ENCODE measurements at regions not wholly inside any gene's neighbourhood (a gene's known extent, or its start where the extent isn't known, plus 50 kb on each side); places are given as distances from the start of the nearest gene placed in this dataset.

- ChIA-PET CTCF (interaction anchor here (0.7 to 1.9 kb wide), 3 partner anchors 56 to 616 kb away, joined by 3 to 5 read pairs (median 5); no protein-coding TSS in a partner anchor), POLR2A (interaction anchor here (0.9 to 4.0 kb wide), 8 partner anchors 8 to 279 kb away, joined by 3 to 19 read pairs (median 4); no protein-coding TSS in a partner anchor)
- Mint-ChIP-seq H3K9me3 (ENCODE audit: unreplicated experiment) (peaks cover 7% of the 10 kb centered on the region), H3K27ac (ENCODE audit: low read depth, unreplicated experiment) (no peak overlapping the region), H3K27me3 (ENCODE audit: insufficient read depth, unreplicated experiment) (no peaks in the 10 kb centered on the region), H3K36me3 (ENCODE audit: insufficient read depth, unreplicated experiment) (peaks cover 6% of the 10 kb centered on the region), H3K4me1 (ENCODE audit: insufficient read depth, unreplicated experiment) (peaks cover 25% of the 10 kb centered on the region), H3K4me3 (ENCODE audit: unreplicated experiment) (no peak overlapping the region)
- BruUV-seq (replicated peaks) = no TSS peak
- intact Hi-C loops (cut with micrococcal nuclease) = no loop called here
- no peak for TF ChIP-seq CTCF (IDR thresholded peaks at IDR 0.05; ENCODE audit: unreplicated experiment)
- DNase-seq (ENCODE audit: unreplicated experiment) = peak; percentile 33
Observed at GRCh38 chr12:94046626-94047410, 101.6 kb upstream of the PLXNC1 start.

DNA sequence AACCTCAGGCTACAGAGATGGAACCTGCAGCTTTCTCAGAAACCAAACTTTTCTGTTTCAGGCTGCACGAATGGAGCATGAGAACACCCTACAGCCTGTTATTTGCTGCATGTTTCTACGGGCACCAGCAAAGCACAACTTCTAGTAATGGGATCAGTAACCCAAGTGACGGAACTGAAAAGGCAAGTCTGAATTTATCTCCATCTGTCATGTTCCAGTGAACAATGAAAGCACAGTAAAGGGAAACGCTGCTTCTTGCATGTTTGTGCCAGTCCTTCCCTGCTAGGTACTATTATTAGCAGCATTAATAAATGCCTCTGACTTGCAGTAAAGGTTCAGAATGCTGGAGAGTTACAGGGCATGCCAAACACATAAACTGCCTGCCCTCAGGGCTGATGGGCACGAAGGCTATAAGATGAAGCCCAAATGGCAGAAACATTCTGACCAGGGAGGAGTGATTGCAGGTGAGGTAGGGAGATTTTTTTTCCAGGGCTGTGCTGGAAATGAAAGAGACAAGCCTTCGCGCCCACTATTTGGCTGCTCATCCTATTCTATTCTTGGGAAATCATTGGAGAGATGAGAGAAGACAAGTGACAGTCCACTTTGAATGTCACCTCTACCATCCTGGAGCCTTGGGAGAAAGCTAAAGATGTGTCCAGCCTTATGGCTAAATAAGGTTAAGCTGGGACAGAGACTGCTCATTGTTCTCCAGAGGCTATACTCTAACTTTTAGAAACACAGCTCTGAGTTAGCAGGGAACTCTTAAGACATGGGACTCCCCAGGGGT, 100.4 kb upstream of the PLXNC1 start:
- Mint-ChIP-seq H3K36me3 (ENCODE audit: insufficient read depth, unreplicated experiment) (peaks cover 6% of the 10 kb centered on the region), H3K4me3 (ENCODE audit: unreplicated experiment) (no peak overlapping the region), H3K27ac (ENCODE audit: low read depth, unreplicated experiment) (peak overlapping the region; percentile 66), H3K9me3 (ENCODE audit: unreplicated experiment) (peaks cover 7% of the 10 kb centered on the region), H3K27me3 (ENCODE audit: insufficient read depth, unreplicated experiment) (no peaks in the 10 kb centered on the region), H3K4me1 (ENCODE audit: insufficient read depth, unreplicated experiment) (peaks cover 28% of the 10 kb centered on the region)
- DNase-seq (ENCODE audit: unreplicated experiment) = no peak
- no TSS peak for BruUV-seq (replicated peaks)
- POLR2A ChIA-PET = interaction anchor here (0.6 to 4.0 kb wide), 12 partner anchors 27 to 420 kb away, joined by 3 to 19 read pairs (median 4); no protein-coding TSS in a partner anchor
- intact Hi-C loops (cut with micrococcal nuclease) = no loop called here
- TF ChIP-seq CTCF (IDR thresholded peaks at IDR 0.05; ENCODE audit: unreplicated experiment) = no peak
- CTCF ChIA-PET = interaction anchor here (1.0 to 1.9 kb wide), 5 partner anchors 27 to 281 kb away, joined by 3 to 5 read pairs (median 5); no protein-coding TSS in a partner anchor

DNA sequence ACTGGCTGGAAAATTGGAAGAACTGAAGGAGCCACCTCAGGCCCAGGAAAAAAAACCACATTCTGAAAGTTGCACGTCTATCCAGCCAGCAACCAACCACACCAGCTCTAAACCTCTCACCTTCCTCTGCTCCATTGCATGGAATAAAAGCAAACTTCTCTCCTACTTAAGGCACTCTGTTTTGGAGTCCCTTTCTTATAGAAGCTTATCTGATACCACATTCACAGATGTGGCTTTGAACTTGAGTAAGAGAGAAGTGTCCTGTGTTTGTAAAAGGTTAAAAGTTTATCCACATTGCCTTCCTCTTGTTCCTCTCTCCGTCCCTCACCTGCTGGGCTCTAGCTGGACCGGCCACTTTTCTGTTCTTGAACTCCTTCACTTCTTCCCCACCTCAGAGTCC, 99.6 kb upstream of the PLXNC1 start:
- peaks cover 6% of the 10 kb centered on the region for H3K36me3 Mint-ChIP-seq (ENCODE audit: insufficient read depth, unreplicated experiment)
- no peak for DNase-seq (ENCODE audit: unreplicated experiment)
- intact Hi-C loops (cut with micrococcal nuclease) = no loop called here
- no peak overlapping the region for H3K4me3 Mint-ChIP-seq (ENCODE audit: unreplicated experiment)
- H3K9me3 Mint-ChIP-seq (ENCODE audit: unreplicated experiment) = peaks cover 7% of the 10 kb centered on the region
- POLR2A ChIA-PET = interaction anchor here (0.9 to 4.0 kb wide), 5 partner anchors 43 to 282 kb away, joined by 3 to 19 read pairs (median 4); no protein-coding TSS in a partner anchor
- CTCF ChIA-PET = interaction anchor here (1.0 to 1.6 kb wide), 3 partner anchors 26 to 65 kb away, joined by 3 to 5 read pairs (median 4); no protein-coding TSS in a partner anchor
- H3K27ac Mint-ChIP-seq (ENCODE audit: low read depth, unreplicated experiment) = peak overlapping the region; percentile 24
- H3K27me3 Mint-ChIP-seq (ENCODE audit: insufficient read depth, unreplicated experiment) = no peaks in the 10 kb centered on the region
- BruUV-seq (replicated peaks) = no TSS peak
- no peak for TF ChIP-seq CTCF (IDR thresholded peaks at IDR 0.05; ENCODE audit: unreplicated experiment)
- peaks cover 33% of the 10 kb centered on the region for H3K4me1 Mint-ChIP-seq (ENCODE audit: insufficient read depth, unreplicated experiment)

- no TSS peak for BruUV-seq (replicated peaks)
- Mint-ChIP-seq H3K4me3 (ENCODE audit: unreplicated experiment) (no peak overlapping the region), H3K9me3 (ENCODE audit: unreplicated experiment) (peaks cover 7% of the 10 kb centered on the region), H3K27me3 (ENCODE audit: insufficient read depth, unreplicated experiment) (no peaks in the 10 kb centered on the region), H3K36me3 (ENCODE audit: insufficient read depth, unreplicated experiment) (peaks cover 6% of the 10 kb centered on the region), H3K4me1 (ENCODE audit: insufficient read depth, unreplicated experiment) (peaks cover 33% of the 10 kb centered on the region), H3K27ac (ENCODE audit: low read depth, unreplicated experiment) (no peak overlapping the region)
- intact Hi-C loops (cut with micrococcal nuclease) = no loop called here
- ChIA-PET POLR2A (no interaction called here), CTCF (interaction anchor here (2.4 kb wide), 1 partner anchor 51 kb away, joined by 9 read pairs; no protein-coding TSS in a partner anchor)
- TF ChIP-seq CTCF (IDR thresholded peaks at IDR 0.05; ENCODE audit: unreplicated experiment) = no peak
- DNase-seq (ENCODE audit: unreplicated experiment) = no peak
Observed at GRCh38 chr12:94049718-94050117, 98.7 kb upstream of the PLXNC1 start.

Measured in MCF 10A (cell line).